GM12865 (cell line): ENCODE measurements at regions not wholly inside any gene's neighbourhood (a gene's known extent, or its start where the extent isn't known, plus 50 kb on each side); places are given as distances from the start of the nearest gene placed in this dataset.

Experiments used
- DNase-seq: peaks from one replicate; pipeline ENCODE4 v3.0.0; 2010; ENCODE audit warnings: low read depth
- H3K4me3 ChIP-seq: 2 replicates; pipeline ENCODE4 v1.5.1; 2011; ENCODE audit warnings: mild to moderate bottlenecking, low read depth, low read length, control low read depth
- CTCF ChIP-seq: IDR thresholded peaks from 2 replicates; pipeline ENCODE4 v1.5.1; 2011; ENCODE audit warnings: low read length, control low read depth, low read depth, inconsistent platforms; ENCODE audit not compliant: insufficient read depth; ENCODE audit errors: missing control alignments

GRCh38 chr12:84183576-84183975 is 729.0 kb downstream of the SLC6A15 start:
- no peak for TF ChIP-seq CTCF
- DNase-seq, result no peak
- H3K4me3 ChIP-seq, result no peak overlapping the region

- no peak for DNase-seq
- no peak for TF ChIP-seq CTCF
- H3K4me3 ChIP-seq, result no peak overlapping the region
These were observed 738.5 kb downstream of the SLC6A15 start for GRCh38 chr12:84174115-84174514.

- no peak for TF ChIP-seq CTCF
These were observed 739.7 kb downstream of the SLC6A15 start for GRCh38 chr12:84172823-84173424.

GRCh38 chr12:84166812-84167211 is 745.8 kb downstream of the SLC6A15 start:
- no peak for TF ChIP-seq CTCF
- DNase-seq, result no peak
- no peak overlapping the region for H3K4me3 ChIP-seq

More at GRCh38 chr12:84172823-84173424, 739.7 kb downstream of the SLC6A15 start:
- DNase-seq, result no peak
- no peak overlapping the region for H3K4me3 ChIP-seq

- no peak overlapping the region for H3K4me3 ChIP-seq
- no peak for TF ChIP-seq CTCF
- DNase-seq, result no peak
These were observed 746.5 kb downstream of the SLC6A15 start for GRCh38 chr12:84165998-84166571.

- no peak for DNase-seq
- no peak for TF ChIP-seq CTCF
- H3K4me3 ChIP-seq, result no peak overlapping the region
These were observed 751.3 kb downstream of the SLC6A15 start for GRCh38 chr12:84161296-84161695.

GRCh38 chr12:84159260-84159659 is 753.3 kb downstream of the SLC6A15 start:
- H3K4me3 ChIP-seq, result no peak overlapping the region
- no peak for TF ChIP-seq CTCF

More at GRCh38 chr12:84159260-84159659, 753.3 kb downstream of the SLC6A15 start:
- DNase-seq, result no peak
